Esophagus muscularis mucosa (tissue), 4 donors: ENCODE measurements at regions not wholly inside any gene's neighbourhood (a gene's known extent, or its start where the extent isn't known, plus 50 kb on each side); places are given as distances from the start of the nearest gene placed in this dataset.

Experiments used
- DNase-seq: peaks from one replicate; pipeline ENCODE4 v3.0.0-alpha.2; 2017; ENCODE audit errors: extremely low spot score
- H3K27ac ChIP-seq, 4 donors: fragments of 200-600 bp; sonication (generic); replicated peaks in 1 of 4; 1 replicate in 3 of 4; 2 replicates in 1 of 4; pipeline ENCODE4 v1.5.1; 2016 to 2019; ENCODE audit warnings: mild to moderate bottlenecking in 1 of 4
- H3K27me3 ChIP-seq, 4 donors: fragments of 200-600 bp; sonication (generic); one replicate each; pipeline versions ENCODE4 v1.5.1 to v1.6.0; 2016 to 2019
- H3K36me3 ChIP-seq, 4 donors: fragments of 200-600 bp; sonication (generic); one replicate each; pipeline ENCODE4 v1.5.1; 2016 to 2019
- H3K4me1 ChIP-seq, 4 donors: fragments of 200-600 bp; sonication (generic); one replicate each; pipeline ENCODE4 v1.5.1; 2016 to 2019
- H3K4me3 ChIP-seq, 4 donors: fragments of 200-600 bp; sonication (generic); 1 replicate in 2 of 4; 2 replicates in 2 of 4; pipeline ENCODE4 v1.5.1; 2016 to 2019; ENCODE audit warnings: mild to moderate bottlenecking in 4 of 4, moderate library complexity in 1 of 4
- H3K9me3 ChIP-seq, 4 donors: fragments of 200-600 bp; sonication (generic); 1 replicate in 3 of 4; 2 replicates in 1 of 4; pipeline ENCODE4 v1.5.1; 2016 to 2019
- EP300 ChIP-seq: sonication (generic); formaldehyde crosslinking; IDR thresholded peaks from one replicate; pipeline ENCODE4 v1.6.1; 2017; ENCODE audit warnings: antibody characterized with exemption
- POLR2A ChIP-seq: fragments of 450-650 bp; IDR thresholded peaks from one replicate; pipeline ENCODE4 v1.6.1; 2017; ENCODE audit warnings: antibody characterized with exemption, moderate library complexity, mild to moderate bottlenecking, low read depth
- POLR2AphosphoS5 ChIP-seq, 2 donors: sonication (generic); formaldehyde crosslinking; IDR thresholded peaks; one replicate each; pipeline ENCODE4 v1.6.1; 2017; ENCODE audit warnings: antibody characterized with exemption in 2 of 2
- WGBS: methylation state at CpG from one replicate; pipeline ENCODE4 v1.1.5; 2018; 5-methylcytosine and 5-hydroxymethylcytosine counted together
- intact Hi-C: fragments of 100-400 bp; cut with DNase I; formaldehyde crosslinking; loops from one replicate; pipeline ENCODE4 v1.15.1; 2023
- TF ChIP-seq, protein P1 (sequence below), 3 experiments: fragments of 200-600 bp in 2 of 3; fragments of 450-650 bp in 1 of 3; sonication (generic) in 2 of 3; IDR thresholded peaks; one replicate each; pipeline ENCODE4 v1.5.1; 2017 to 2019; ENCODE audit warnings: antibody characterized with exemption in 3 of 3, mild to moderate bottlenecking in 2 of 3, moderate library complexity in 1 of 3

DNA sequence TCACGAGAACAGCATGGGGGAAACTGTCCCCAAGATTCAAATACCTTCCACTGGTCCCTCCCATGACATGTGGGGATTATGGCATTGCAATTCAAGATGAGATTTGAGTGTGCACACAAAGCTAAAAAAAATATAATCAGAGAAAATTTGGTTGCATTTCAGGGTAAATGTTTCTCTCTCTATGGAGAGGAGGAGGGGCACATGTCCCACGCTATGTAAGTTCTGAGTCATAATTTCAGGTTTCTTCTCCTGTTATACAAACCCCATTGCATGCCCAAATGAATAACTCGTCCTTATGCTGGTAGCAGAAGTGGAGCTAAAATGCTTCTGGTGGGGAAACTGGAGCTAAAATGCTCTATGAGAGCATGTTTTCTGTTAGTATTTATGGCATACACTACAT, 209.7 kb upstream of the DCBLD2 start:
- intact Hi-C loops, result no loop called here
- no peak overlapping the region for H3K27ac ChIP-seq
- 76% methylated on average over 3 of the region's 3 CpGs for WGBS
- H3K9me3 ChIP-seq, result peaks cover 0 to 14% (median 2%) of the 10 kb centered on the region in 4 donors
- peak; percentile 79 for DNase-seq
- H3K36me3 ChIP-seq, result no peaks in the 10 kb centered on the region
- TF ChIP-seq POLR2A (no peak), EP300 (no peak), POLR2AphosphoS5 (IDR thresholded peaks at IDR 0.05) (no peak)
- TF ChIP-seq, protein P1, sequence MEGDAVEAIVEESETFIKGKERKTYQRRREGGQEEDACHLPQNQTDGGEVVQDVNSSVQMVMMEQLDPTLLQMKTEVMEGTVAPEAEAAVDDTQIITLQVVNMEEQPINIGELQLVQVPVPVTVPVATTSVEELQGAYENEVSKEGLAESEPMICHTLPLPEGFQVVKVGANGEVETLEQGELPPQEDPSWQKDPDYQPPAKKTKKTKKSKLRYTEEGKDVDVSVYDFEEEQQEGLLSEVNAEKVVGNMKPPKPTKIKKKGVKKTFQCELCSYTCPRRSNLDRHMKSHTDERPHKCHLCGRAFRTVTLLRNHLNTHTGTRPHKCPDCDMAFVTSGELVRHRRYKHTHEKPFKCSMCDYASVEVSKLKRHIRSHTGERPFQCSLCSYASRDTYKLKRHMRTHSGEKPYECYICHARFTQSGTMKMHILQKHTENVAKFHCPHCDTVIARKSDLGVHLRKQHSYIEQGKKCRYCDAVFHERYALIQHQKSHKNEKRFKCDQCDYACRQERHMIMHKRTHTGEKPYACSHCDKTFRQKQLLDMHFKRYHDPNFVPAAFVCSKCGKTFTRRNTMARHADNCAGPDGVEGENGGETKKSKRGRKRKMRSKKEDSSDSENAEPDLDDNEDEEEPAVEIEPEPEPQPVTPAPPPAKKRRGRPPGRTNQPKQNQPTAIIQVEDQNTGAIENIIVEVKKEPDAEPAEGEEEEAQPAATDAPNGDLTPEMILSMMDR (IDR thresholded peaks at IDR 0.05), result no peak
- peaks cover 0 to 14% (median 5%) of the 10 kb centered on the region in 4 donors for H3K4me1 ChIP-seq
- no peak overlapping the region for H3K4me3 ChIP-seq
- no peaks in the 10 kb centered on the region for H3K27me3 ChIP-seq

- H3K4me3 ChIP-seq, result no peak overlapping the region
Observed at GRCh38 chr3:99110401-99110800, 208.9 kb upstream of the DCBLD2 start.

DNA sequence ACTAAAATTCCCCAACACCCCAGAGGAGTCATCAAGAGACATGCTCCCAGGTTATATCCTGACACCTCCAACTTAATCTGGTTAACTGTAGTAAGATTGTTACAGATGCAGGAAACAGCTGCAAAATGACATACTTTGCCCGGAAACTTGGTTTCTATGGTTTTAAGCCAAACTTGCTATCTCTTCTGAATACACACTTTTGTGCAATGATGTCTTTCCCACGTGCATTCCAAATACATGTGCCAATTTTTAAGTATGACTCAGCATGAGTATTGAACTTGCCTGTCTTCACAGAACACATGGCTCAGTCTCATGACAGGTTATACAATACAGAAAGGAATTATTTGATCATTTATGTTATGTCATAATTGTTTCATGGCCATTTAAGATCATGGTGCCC, 207.0 kb upstream of the DCBLD2 start:
- DNase-seq, result no peak
- no peak overlapping the region for H3K27ac ChIP-seq
- H3K4me3 ChIP-seq, result no peak overlapping the region
- no peaks in the 10 kb centered on the region for H3K36me3 ChIP-seq
- 14% methylated on average over 2 of the region's 2 CpGs for WGBS
- TF ChIP-seq EP300 (no peak), POLR2AphosphoS5 (IDR thresholded peaks at IDR 0.05) (no peak), POLR2A (no peak)
- TF ChIP-seq, protein P1 (IDR thresholded peaks at IDR 0.05), result no peak
- no peaks in the 10 kb centered on the region for H3K9me3 ChIP-seq
- intact Hi-C loops, result no loop called here
- H3K4me1 ChIP-seq, result peaks cover 0 to 14% (median 5%) of the 10 kb centered on the region in 4 donors
- no peaks in the 10 kb centered on the region for H3K27me3 ChIP-seq

More at GRCh38 chr3:99110401-99110800, 208.9 kb upstream of the DCBLD2 start:
- TF ChIP-seq, protein P1 (IDR thresholded peaks at IDR 0.05), result no peak
- TF ChIP-seq POLR2A (no peak), EP300 (no peak), POLR2AphosphoS5 (IDR thresholded peaks at IDR 0.05) (no peak)
- Histone ChIP-seq H3K4me1 (peaks cover 0 to 14% (median 5%) of the 10 kb centered on the region in 4 donors), H3K9me3 (peaks cover 0 to 14% (median 2%) of the 10 kb centered on the region in 4 donors), H3K27ac (no peak overlapping the region), H3K27me3 (no peaks in the 10 kb centered on the region), H3K36me3 (no peaks in the 10 kb centered on the region)
- intact Hi-C loops, result no loop called here
- 89% methylated on average over 4 of the region's 4 CpGs for WGBS
- no peak for DNase-seq

DNA sequence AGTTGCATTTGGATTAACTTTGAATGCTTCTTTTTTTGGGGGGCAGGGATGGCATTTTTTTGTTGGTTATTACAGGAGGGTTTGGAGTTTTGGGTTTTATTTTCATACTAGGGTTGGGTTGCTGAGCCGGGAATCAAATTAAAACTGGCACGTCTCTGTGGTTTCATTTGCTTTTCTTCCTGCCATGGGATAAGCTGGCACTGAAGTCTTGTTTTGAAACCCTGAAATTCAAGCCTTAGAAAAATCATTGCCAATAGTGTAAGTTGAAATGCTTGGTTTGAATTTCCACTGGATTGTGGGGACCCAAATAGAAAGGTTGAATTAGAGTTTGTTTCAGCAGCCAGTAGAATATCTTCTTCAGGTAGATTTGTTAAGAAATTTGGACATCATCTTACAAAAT, 193.1 kb upstream of the DCBLD2 start:
- DNase-seq, result no peak
- Histone ChIP-seq H3K4me1 (no peaks in the 10 kb centered on the region), H3K36me3 (no peaks in the 10 kb centered on the region), H3K9me3 (no peaks in the 10 kb centered on the region), H3K4me3 (no peak overlapping the region), H3K27ac (no peak overlapping the region), H3K27me3 (no peaks in the 10 kb centered on the region)
- TF ChIP-seq EP300 (no peak), POLR2AphosphoS5 (IDR thresholded peaks at IDR 0.05) (no peak), POLR2A (no peak)
- TF ChIP-seq, protein P1 (IDR thresholded peaks at IDR 0.05), result no peak
- intact Hi-C loops, result no loop called here
- 94% methylated on average over 2 of the region's 2 CpGs for WGBS

DNA sequence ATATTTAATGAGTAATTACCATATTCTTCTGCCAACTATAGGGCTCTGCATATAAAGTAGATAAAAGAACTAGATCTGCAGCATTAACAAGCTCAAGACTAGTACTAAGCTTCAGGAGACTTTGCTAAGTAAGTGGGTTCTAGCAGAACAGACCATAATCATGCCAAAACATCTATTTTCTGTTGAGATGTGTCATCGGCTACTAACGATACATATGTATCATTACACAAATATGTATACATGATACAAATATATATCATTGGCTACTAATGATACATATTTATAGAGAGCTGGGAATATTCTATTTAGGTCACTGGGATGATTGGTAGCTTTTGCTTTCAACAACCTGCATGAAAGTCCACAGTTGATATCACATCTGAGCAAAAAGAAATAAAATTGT, 185.8 kb upstream of the DCBLD2 start:
- intact Hi-C loops, result no loop called here
- DNase-seq, result no peak
- no peaks in the 10 kb centered on the region for H3K9me3 ChIP-seq
- 90% methylated on average over 2 of the region's 2 CpGs for WGBS
- H3K4me3 ChIP-seq, result no peak overlapping the region
- H3K36me3 ChIP-seq, result no peaks in the 10 kb centered on the region
- TF ChIP-seq EP300 (no peak), POLR2AphosphoS5 (IDR thresholded peaks at IDR 0.05) (no peak), POLR2A (no peak)
- TF ChIP-seq, protein P1 (IDR thresholded peaks at IDR 0.05), result no peak
- H3K27ac ChIP-seq, result no peak overlapping the region
- H3K27me3 ChIP-seq, result no peaks in the 10 kb centered on the region
- no peaks in the 10 kb centered on the region for H3K4me1 ChIP-seq
